ENCODE measurements at regions not wholly inside any gene's neighbourhood (a gene's known extent, or its start where the extent isn't known, plus 50 kb on each side); places are given as distances from the start of the nearest gene placed in this dataset.

GRCh38 chr3:79886204-79886603, 118.4 kb upstream of the ROBO1 start:
- TF ChIP-seq POLR2AphosphoS5 (IDR thresholded peaks at IDR 0.05; ENCODE audit: control insufficient read depth, insufficient read depth, low read depth, low read length) (no peak), CTCF (IDR thresholded peaks at IDR 0.05 in 2 of 3, conservative IDR thresholded peaks at IDR 0.05 in 1 of 3; ENCODE audit: insufficient read depth in 2 of 3, low read depth in 1 of 3, low read length in 3 of 3) (no peak), ZHX1 (conservative IDR thresholded peaks at IDR 0.05; ENCODE audit: low read length) (no peak)

Data from K562 (cell line).